Endothelial cell of umbilical vein (primary cell): ENCODE measurements at regions not wholly inside any gene's neighbourhood (a gene's known extent, or its start where the extent isn't known, plus 50 kb on each side); places are given as distances from the start of the nearest gene placed in this dataset.

Source experiments
- BruUV-seq: library from RNA; stranded (reverse); fragments of 400-500 nt; replicated peaks from 2 replicates; lab custom pipeline; 2021; lab: Mats Ljungman, UMichigan
- CTCF ChIA-PET: fragments of 300-600, 350-600 bp; sonication (Branson Sonifier 250); formaldehyde crosslinking; loops from one replicate; lab custom pipeline; 2021; ENCODE audit warnings: antibody characterized with exemption, inconsistent platforms; lab: Charles Lee
- POLR2A ChIA-PET: fragments of 300-600, 350-600 bp; sonication (Branson Sonifier 250); formaldehyde crosslinking; loops from one replicate; lab custom pipeline; 2021; ENCODE audit warnings: antibody characterized with exemption, inconsistent platforms; lab: Charles Lee
- DNase-seq: peaks from one replicate; pipeline ENCODE4 v3.0.0-alpha.2; 2011; ENCODE audit warnings: low read depth, low spot score
- FAIRE-seq: peaks from 2 replicates; lab custom pipeline; 2011; peaks lifted over from hg19 to GRCh38; lab: Jason Lieb, UNC
- H2AFZ ChIP-seq: 2 replicates; pipeline ENCODE4 v1.6.0; 2012; ENCODE audit warnings: low read depth, low read length, control low read depth, inconsistent platforms
- H3K27ac ChIP-seq: 2 replicates; pipeline ENCODE4 v1.5.1; 2011; ENCODE audit warnings: low read depth, mild to moderate bottlenecking, control low read depth, low read length, moderate library complexity; ENCODE audit not compliant: insufficient read depth
- H3K27me3 ChIP-seq, 2 experiments: 2 replicates each; pipeline versions ENCODE4 v1.6.0 to v1.6.1; 2011; ENCODE audit warnings: low read length in 2 of 2, mixed read lengths in 1 of 2; ENCODE audit not compliant: control insufficient read depth in 2 of 2, insufficient read depth in 2 of 2
- H3K36me3 ChIP-seq, 2 experiments: 2 replicates in 1 of 2; 3 replicates in 1 of 2; pipeline ENCODE4 v1.5.1; 2011; ENCODE audit warnings: low read length in 2 of 2, mild to moderate bottlenecking in 1 of 2, moderate library complexity in 1 of 2; ENCODE audit not compliant: control insufficient read depth in 2 of 2, insufficient read depth in 2 of 2; ENCODE audit errors: extremely low read depth in 1 of 2
- H3K4me1 ChIP-seq: 3 replicates; pipeline ENCODE4 v1.5.1; 2011; ENCODE audit warnings: mild to moderate bottlenecking, low read length; ENCODE audit not compliant: control insufficient read depth, insufficient read depth; ENCODE audit errors: extremely low read depth
- H3K4me2 ChIP-seq: 2 replicates; pipeline ENCODE4 v1.6.1; 2011; ENCODE audit warnings: low read length, control low read depth, mixed read lengths; ENCODE audit not compliant: insufficient read depth
- H3K4me3 ChIP-seq, 3 experiments: fragments of 200-600 bp in 1 of 3; sonication (generic), shearing (Covaris generic) in 1 of 3; replicated peaks in 1 of 3; 2 replicates each; pipeline ENCODE4 v1.5.1; 2011 to 2016; ENCODE audit warnings: control low read depth in 3 of 3, low read length in 3 of 3, mild to moderate bottlenecking in 2 of 3, inconsistent platforms in 1 of 3, low read depth in 1 of 3, moderate library complexity in 1 of 3; ENCODE audit not compliant: insufficient read depth in 1 of 3
- H3K79me2 ChIP-seq: 2 replicates; pipeline ENCODE4 v1.6.0; 2012; ENCODE audit warnings: low read length, inconsistent platforms; ENCODE audit not compliant: control insufficient read depth, insufficient read depth
- H3K9ac ChIP-seq: replicated peaks from 2 replicates; pipeline ENCODE3; 2011; ENCODE audit warnings: low read length, control low read depth; ENCODE audit not compliant: insufficient read depth; ENCODE audit errors: extremely low read depth
- H3K9me1 ChIP-seq: replicated peaks from 3 replicates; pipeline ENCODE4 v1.6.0; 2011; ENCODE audit warnings: mild to moderate bottlenecking, low read length; ENCODE audit not compliant: control insufficient read depth, insufficient read depth; ENCODE audit errors: extremely low read depth
- H3K9me3 ChIP-seq: replicated peaks from 2 replicates; pipeline ENCODE4 v1.5.1; 2012; ENCODE audit warnings: low read length, inconsistent platforms; ENCODE audit not compliant: control insufficient read depth, insufficient read depth
- H4K20me1 ChIP-seq: replicated peaks from 2 replicates; pipeline ENCODE3; 2011; ENCODE audit warnings: mild to moderate bottlenecking, low read length; ENCODE audit not compliant: control insufficient read depth, insufficient read depth; ENCODE audit errors: extremely low read depth
- CTCF ChIP-seq, 2 donors: IDR thresholded peaks; 1 replicate in 1 of 2; 2 replicates in 1 of 2; pipeline ENCODE4 v1.5.1; 2011; ENCODE audit warnings: low read length in 2 of 2, mild to moderate bottlenecking in 2 of 2, moderate library complexity in 2 of 2, control low read depth in 1 of 2, inconsistent platforms in 1 of 2, low read depth in 1 of 2; ENCODE audit not compliant: insufficient read depth in 1 of 2; ENCODE audit errors: extremely low read depth in 1 of 2
- EZH2 ChIP-seq: IDR thresholded peaks from 2 replicates; pipeline ENCODE4 v1.6.1; 2012; ENCODE audit warnings: borderline replicate concordance, low read depth, mild to moderate bottlenecking, moderate library complexity, low read length, inconsistent platforms; ENCODE audit not compliant: severe bottlenecking
- FOS ChIP-seq: IDR thresholded peaks from 2 replicates; pipeline ENCODE4 v1.6.1; 2011; ENCODE audit warnings: mild to moderate bottlenecking, low read length, moderate library complexity, borderline replicate concordance; ENCODE audit not compliant: insufficient read depth
- GATA2 ChIP-seq: IDR thresholded peaks from 2 replicates; pipeline ENCODE4 v1.7.0; 2011; ENCODE audit warnings: low read depth, mild to moderate bottlenecking, moderate library complexity, mixed read lengths, low read length; ENCODE audit not compliant: insufficient read length, insufficient read depth
- JUN ChIP-seq: IDR thresholded peaks from 2 replicates; pipeline ENCODE4 v1.6.1; 2011; ENCODE audit warnings: borderline replicate concordance, low read depth; ENCODE audit not compliant: insufficient read length, insufficient read depth
- MAX ChIP-seq: IDR thresholded peaks from 2 replicates; pipeline ENCODE4 v1.6.1; 2011; ENCODE audit not compliant: insufficient read depth, insufficient read length
- MYC ChIP-seq: IDR thresholded peaks from one replicate; pipeline ENCODE4 v1.6.1; 2011; ENCODE audit warnings: mild to moderate bottlenecking, low read depth, low read length
- POLR2A ChIP-seq: IDR thresholded peaks from 2 replicates; pipeline ENCODE4 v1.6.1; 2012; ENCODE audit warnings: low read depth, mild to moderate bottlenecking, control low read depth, low read length
- POLR2AphosphoS5 ChIP-seq: IDR thresholded peaks from 2 replicates; pipeline ENCODE4 v1.6.1; 2012; ENCODE audit warnings: low read depth, mild to moderate bottlenecking, control low read depth, low read length, moderate library complexity; ENCODE audit not compliant: insufficient read depth
- dilution Hi-C: fragments of 300-500 bp; cut with MboI; formaldehyde crosslinking; loops from one replicate; pipeline ENCODE4 v1.15.0; 2019; ENCODE audit warnings: low sequenced_read_pairs; ENCODE audit not compliant: extremely low pct_ligation_motif_present
- intact Hi-C: fragments of 100-400 bp; cut with micrococcal nuclease; formaldehyde crosslinking; loops from one replicate; pipeline ENCODE4 v1.10.0; 2022

GRCh38 chr22:48254311-48254873, 1491.9 kb downstream of the TBC1D22A start:
- DNase-seq (no peak), FAIRE-seq (no peak)
- H3K4me1 ChIP-seq = no peaks in the 10 kb centered on the region
- no peak overlapping the region for H3K4me2 ChIP-seq
- H3K79me2 ChIP-seq = no peaks in the 10 kb centered on the region
- no peaks in the 10 kb centered on the region for H3K9me1 ChIP-seq
- H4K20me1 ChIP-seq = no peaks in the 10 kb centered on the region
- no peaks in the 10 kb centered on the region for H3K36me3 ChIP-seq
- no peak overlapping the region for H3K27ac ChIP-seq
- TF ChIP-seq GATA2 = no peak
- no peak for TF ChIP-seq EZH2
- no peak for TF ChIP-seq MYC
- no peak for TF ChIP-seq FOS
- TF ChIP-seq JUN = no peak
- TF ChIP-seq MAX = no peak
- TF ChIP-seq POLR2A = no peak
- no peak for TF ChIP-seq POLR2AphosphoS5
- no peak for TF ChIP-seq CTCF (IDR thresholded peaks at IDR 0.05; ENCODE audit: extremely low read depth in 1 of 2, insufficient read depth in 1 of 2, low read depth in 1 of 2, low read length in 2 of 2)
- BruUV-seq = no TSS peak
- dilution Hi-C loops (no loop called here), intact Hi-C loops (no loop called here)
- ChIA-PET POLR2A (no interaction called here), CTCF (no interaction called here)
- H3K9me3 ChIP-seq = peaks cover 2% of the 10 kb centered on the region
- H3K27me3 ChIP-seq = no peaks in the 10 kb centered on the region
- no peak overlapping the region for H3K9ac ChIP-seq
- no peak overlapping the region for H2AFZ ChIP-seq
- no peak overlapping the region for H3K4me3 ChIP-seq
